ENCODE measurements at regions not wholly inside any gene's neighbourhood (a gene's known extent, or its start where the extent isn't known, plus 50 kb on each side); places are given as distances from the start of the nearest gene placed in this dataset.
"Not testable (repeated sequence)": the region's sequence is repeated elsewhere in the genome, so short reads cannot be mapped to it uniquely, and the experiment has no call there.

DNA sequence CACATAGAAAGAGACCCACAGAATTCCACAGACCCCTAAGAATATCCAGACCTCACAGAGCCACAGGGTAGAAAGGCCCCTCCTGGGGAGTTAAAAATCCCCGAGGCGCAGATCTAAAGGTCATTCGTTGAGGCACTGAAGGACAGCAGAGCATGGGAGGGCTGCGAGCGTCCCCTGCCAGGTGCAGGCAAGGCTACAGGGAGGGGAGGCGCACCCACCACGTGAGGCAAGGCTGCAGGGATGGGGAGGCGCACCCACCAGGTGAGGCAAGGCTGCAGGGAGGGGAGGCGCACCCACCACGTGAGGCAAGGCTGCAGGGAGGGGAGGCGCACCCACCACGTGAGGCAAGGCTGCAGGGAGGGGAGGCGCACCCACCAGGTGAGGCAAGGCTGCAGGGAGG is 785.6 kb upstream of the FRG1 start:
- H3K9me3 Mint-ChIP-seq; H3K4me1 Mint-ChIP-seq; DNase-seq; H3K4me3 Mint-ChIP-seq; intact Hi-C loops (cut with micrococcal nuclease); H3K27ac Mint-ChIP-seq; H3K27me3 Mint-ChIP-seq; H3K36me3 Mint-ChIP-seq (ENCODE audit: low read depth): not testable (repeated sequence)

GRCh38 chr4:189162073-189162789 is 778.4 kb upstream of the FRG1 start:
- Mint-ChIP-seq H3K4me3 (no peak overlapping the region), H3K9me3 (no peaks in the 10 kb centered on the region), H3K4me1 (no peaks in the 10 kb centered on the region), H3K36me3 (ENCODE audit: low read depth) (no peaks in the 10 kb centered on the region), H3K27me3 (no peaks in the 10 kb centered on the region), H3K27ac (no peak overlapping the region)
- no peak for DNase-seq
- intact Hi-C loops (cut with micrococcal nuclease), result no loop called here

DNA sequence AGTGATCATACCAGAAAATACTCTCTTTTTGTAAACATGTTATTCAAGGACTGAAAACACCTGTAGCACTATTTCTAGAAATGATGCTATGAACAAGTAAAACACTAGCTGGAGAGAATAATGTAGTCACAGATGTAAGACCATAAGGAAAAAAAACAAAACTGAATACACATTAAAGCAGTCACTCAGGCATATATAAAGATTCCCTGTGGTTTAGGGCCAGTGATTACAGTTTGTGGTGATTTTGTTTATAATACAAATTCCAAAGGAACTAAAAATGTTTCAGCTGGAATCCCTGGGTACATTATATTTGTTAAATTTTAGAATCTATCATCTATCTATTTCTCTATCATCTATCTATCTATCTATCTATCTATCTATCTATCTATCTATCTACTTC is 777.8 kb upstream of the FRG1 start:
- H3K27me3 Mint-ChIP-seq, result no peaks in the 10 kb centered on the region
- H3K4me1 Mint-ChIP-seq, result no peaks in the 10 kb centered on the region
- H3K4me3 Mint-ChIP-seq, result no peak overlapping the region
- H3K27ac Mint-ChIP-seq, result no peak overlapping the region
- no peak for DNase-seq
- no peaks in the 10 kb centered on the region for H3K9me3 Mint-ChIP-seq
- intact Hi-C loops (cut with micrococcal nuclease), result no loop called here
- H3K36me3 Mint-ChIP-seq (ENCODE audit: low read depth), result no peaks in the 10 kb centered on the region

DNA sequence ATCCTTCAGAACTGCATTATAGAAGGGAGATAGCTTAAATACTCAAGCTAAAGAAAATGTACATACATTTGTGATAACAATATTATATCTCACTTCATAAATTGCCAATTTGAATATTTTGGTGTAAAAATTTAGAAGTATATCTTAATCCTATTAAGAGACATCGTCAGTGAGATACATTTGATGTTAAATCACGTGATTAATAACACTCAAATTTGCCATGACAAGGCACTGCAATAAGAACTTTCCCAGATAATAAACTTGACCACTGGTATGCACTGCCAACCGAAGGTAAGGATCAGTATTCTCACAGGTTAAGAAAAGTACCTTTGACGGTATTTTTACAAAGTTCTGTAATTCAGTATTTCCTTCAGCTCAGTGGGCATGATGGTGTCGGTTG is 764.7 kb upstream of the FRG1 start:
- Mint-ChIP-seq H3K36me3 (ENCODE audit: low read depth) (no peaks in the 10 kb centered on the region), H3K27me3 (no peaks in the 10 kb centered on the region), H3K27ac (no peak overlapping the region), H3K4me1 (no peaks in the 10 kb centered on the region), H3K4me3 (no peak overlapping the region), H3K9me3 (no peaks in the 10 kb centered on the region)
- no peak for DNase-seq
- intact Hi-C loops (cut with micrococcal nuclease), result no loop called here

- H3K9me3 Mint-ChIP-seq, result no peaks in the 10 kb centered on the region
- no peaks in the 10 kb centered on the region for H3K4me1 Mint-ChIP-seq
Observed at GRCh38 chr4:189177130-189177529, 763.5 kb upstream of the FRG1 start.

GRCh38 chr4:189178125-189178746 is 762.4 kb upstream of the FRG1 start:
- Mint-ChIP-seq H3K4me1 (no peaks in the 10 kb centered on the region), H3K27me3 (no peaks in the 10 kb centered on the region), H3K36me3 (ENCODE audit: low read depth) (no peaks in the 10 kb centered on the region), H3K27ac (no peak overlapping the region), H3K4me3 (no peak overlapping the region), H3K9me3 (no peaks in the 10 kb centered on the region)
- intact Hi-C loops (cut with micrococcal nuclease), result no loop called here
- DNase-seq, result no peak

More at GRCh38 chr4:189177130-189177529, 763.5 kb upstream of the FRG1 start:
- intact Hi-C loops (cut with micrococcal nuclease), result no loop called here
- Mint-ChIP-seq H3K36me3 (ENCODE audit: low read depth) (no peaks in the 10 kb centered on the region), H3K4me3 (no peak overlapping the region), H3K27ac (no peak overlapping the region), H3K27me3 (no peaks in the 10 kb centered on the region)
- DNase-seq, result no peak

DNA sequence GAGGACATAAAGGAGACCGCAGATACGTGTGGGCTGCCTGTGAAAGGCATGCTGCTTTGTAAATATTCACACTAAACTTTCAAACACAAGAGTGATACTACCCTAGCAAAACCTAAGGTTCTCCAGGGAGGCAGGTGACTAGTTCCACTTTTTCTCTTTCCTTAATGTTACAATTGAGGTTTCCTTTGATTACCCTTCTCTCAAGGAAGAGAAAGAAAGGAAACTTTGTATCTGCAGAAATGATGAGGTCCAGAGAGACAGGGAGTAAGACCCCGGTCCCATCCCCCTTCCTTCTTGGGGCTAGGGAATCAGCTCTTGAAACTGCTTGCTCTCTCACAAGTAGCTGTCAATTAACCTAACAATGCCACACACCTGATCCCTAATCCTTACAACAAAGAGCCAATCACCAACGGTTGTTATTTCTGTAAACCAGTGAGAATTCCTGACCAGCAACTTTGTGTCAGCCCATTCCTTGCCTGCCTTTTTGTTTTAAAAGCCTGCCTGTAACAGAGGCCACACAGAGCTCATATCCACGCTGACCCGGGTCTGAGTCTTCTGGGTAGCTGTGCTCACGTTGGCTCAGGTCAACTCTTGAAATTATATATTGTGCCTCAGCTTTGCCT is 754.8 kb upstream of the FRG1 start:
- Mint-ChIP-seq H3K27me3 (no peaks in the 10 kb centered on the region), H3K36me3 (ENCODE audit: low read depth) (no peaks in the 10 kb centered on the region), H3K27ac (no peak overlapping the region), H3K9me3 (peaks cover 2% of the 10 kb centered on the region), H3K4me3 (no peak overlapping the region), H3K4me1 (no peaks in the 10 kb centered on the region)
- intact Hi-C loops (cut with micrococcal nuclease), result no loop called here
- DNase-seq, result no peak

GRCh38 chr4:189187531-189188052 is 753.1 kb upstream of the FRG1 start:
- Mint-ChIP-seq H3K4me1 (no peaks in the 10 kb centered on the region), H3K27me3 (no peaks in the 10 kb centered on the region), H3K27ac (no peak overlapping the region), H3K4me3 (no peak overlapping the region), H3K9me3 (peaks cover 12% of the 10 kb centered on the region), H3K36me3 (ENCODE audit: low read depth) (no peaks in the 10 kb centered on the region)
- intact Hi-C loops (cut with micrococcal nuclease), result no loop called here
- DNase-seq, result no peak

DNA sequence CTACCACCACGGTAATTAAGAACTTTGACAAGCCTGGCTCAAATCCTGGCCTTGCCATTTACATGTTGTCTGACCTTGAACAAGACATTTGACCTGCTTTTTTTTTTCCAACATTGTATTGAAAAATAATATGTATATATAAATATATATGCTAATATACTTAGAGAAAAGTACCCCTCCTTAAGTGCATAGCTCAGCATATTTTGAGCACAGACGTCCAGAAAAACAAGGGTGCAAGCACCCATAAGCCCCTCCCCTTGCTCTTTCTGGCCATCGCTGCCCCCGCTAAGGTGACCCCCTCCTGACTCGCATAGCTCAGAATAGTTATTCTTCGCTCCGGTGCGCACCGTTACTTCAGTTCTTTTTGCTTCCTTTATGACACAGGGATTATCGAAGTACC is 742.0 kb upstream of the FRG1 start:
- DNase-seq, result no peak
- Mint-ChIP-seq H3K9me3 (no peaks in the 10 kb centered on the region), H3K4me1 (peaks cover 4% of the 10 kb centered on the region), H3K27ac (no peak overlapping the region), H3K27me3 (no peaks in the 10 kb centered on the region), H3K4me3 (no peak overlapping the region), H3K36me3 (ENCODE audit: low read depth) (no peaks in the 10 kb centered on the region)
- intact Hi-C loops (cut with micrococcal nuclease), result no loop called here

- Mint-ChIP-seq H3K4me1 (peaks cover 4% of the 10 kb centered on the region), H3K4me3 (no peak overlapping the region), H3K9me3 (no peaks in the 10 kb centered on the region), H3K36me3 (ENCODE audit: low read depth) (no peaks in the 10 kb centered on the region), H3K27me3 (no peaks in the 10 kb centered on the region), H3K27ac (no peak overlapping the region)
- DNase-seq, result no peak
- intact Hi-C loops (cut with micrococcal nuclease), result no loop called here
Observed at GRCh38 chr4:189200353-189200752, 740.3 kb upstream of the FRG1 start.

DNA sequence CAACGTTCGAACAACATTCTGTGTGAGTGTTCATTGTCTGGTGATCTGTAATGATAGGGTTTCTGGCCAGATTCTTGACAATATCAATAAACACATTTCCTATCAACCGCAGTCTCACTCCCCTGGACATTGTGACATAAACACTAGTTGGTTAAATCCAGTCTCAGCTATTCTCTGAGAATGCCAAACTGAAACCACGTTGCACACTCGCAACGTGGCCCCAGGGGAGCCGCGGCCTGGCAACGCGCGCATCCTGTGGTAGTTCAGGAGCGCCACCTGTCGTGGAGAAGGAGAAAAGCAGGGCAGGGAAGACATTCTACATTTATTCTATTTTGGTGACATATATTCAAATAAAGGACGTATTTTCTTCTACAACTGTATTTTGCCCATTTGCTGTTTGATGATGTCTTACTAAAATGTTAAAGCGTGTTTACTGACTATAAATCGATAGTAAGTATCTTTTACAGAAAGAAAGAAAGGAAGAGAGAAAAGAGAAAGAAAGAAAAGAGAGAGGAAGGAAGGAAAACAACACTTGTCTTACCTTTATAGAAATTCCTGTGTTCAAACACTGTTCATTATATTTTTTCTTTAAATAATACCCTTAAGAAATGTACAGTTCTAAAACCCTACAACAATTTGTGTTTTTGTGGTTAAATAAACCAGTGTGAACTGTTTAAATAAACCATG is 738.3 kb upstream of the FRG1 start:
- peaks cover 4% of the 10 kb centered on the region for H3K4me1 Mint-ChIP-seq
- H3K27me3 Mint-ChIP-seq, result no peaks in the 10 kb centered on the region
- peak overlapping the region; percentile 20 for H3K27ac Mint-ChIP-seq
- intact Hi-C loops (cut with micrococcal nuclease), result no loop called here
- H3K9me3 Mint-ChIP-seq, result no peaks in the 10 kb centered on the region
- no peaks in the 10 kb centered on the region for H3K36me3 Mint-ChIP-seq (ENCODE audit: low read depth)
- H3K4me3 Mint-ChIP-seq, result peak overlapping the region; percentile 71
- DNase-seq, result peak; percentile 79

DNA sequence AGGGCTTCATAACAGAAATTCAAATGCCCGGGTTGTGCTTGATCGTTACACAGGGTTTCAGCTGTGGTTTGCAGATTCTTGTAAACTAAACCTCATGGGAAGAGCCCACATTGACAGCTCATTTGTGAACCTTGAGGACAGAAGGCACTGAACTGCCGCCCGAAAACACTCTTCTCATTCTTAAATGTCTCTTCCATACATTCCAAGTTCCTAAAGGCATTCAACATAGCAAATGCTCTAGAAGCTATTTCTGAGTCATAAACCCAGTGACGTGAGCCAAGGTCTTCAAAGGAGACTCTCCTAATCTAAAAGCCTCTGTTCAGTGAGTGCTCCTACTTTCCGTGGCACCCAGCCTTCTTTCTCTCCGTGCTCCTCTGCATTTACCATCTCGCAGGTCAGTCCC is 737.8 kb upstream of the FRG1 start:
- intact Hi-C loops (cut with micrococcal nuclease), result no loop called here
- no peaks in the 10 kb centered on the region for H3K9me3 Mint-ChIP-seq
- DNase-seq, result no peak

DNA sequence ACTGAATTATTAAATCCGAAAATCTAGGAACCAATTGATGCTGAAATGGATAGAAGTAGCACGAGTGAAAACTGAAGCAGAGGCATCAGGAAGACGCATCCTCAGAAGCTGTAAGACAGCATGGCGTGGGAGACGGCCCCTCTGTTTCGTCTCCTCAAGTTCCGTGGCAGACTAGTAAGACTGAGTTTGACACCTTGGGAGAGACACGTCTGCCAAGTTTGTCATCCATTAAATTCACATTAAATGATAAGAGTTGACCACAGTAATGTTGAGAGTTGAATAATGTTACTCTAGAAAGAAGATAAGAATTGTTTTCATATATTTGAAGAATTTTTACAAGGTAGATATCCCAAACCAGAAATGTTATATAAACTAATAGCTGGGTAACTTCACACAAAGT is 736.1 kb upstream of the FRG1 start:
- no peak for DNase-seq
- no peaks in the 10 kb centered on the region for H3K36me3 Mint-ChIP-seq (ENCODE audit: low read depth)
- H3K27me3 Mint-ChIP-seq, result no peaks in the 10 kb centered on the region
- H3K27ac Mint-ChIP-seq, result no peak overlapping the region
- H3K4me1 Mint-ChIP-seq, result peaks cover 4% of the 10 kb centered on the region
- intact Hi-C loops (cut with micrococcal nuclease), result no loop called here
- H3K4me3 Mint-ChIP-seq, result no peak overlapping the region
- H3K9me3 Mint-ChIP-seq, result no peaks in the 10 kb centered on the region

More for the DNA sequence above, 737.8 kb upstream of the FRG1 start:
- H3K27me3 Mint-ChIP-seq, result no peaks in the 10 kb centered on the region
- H3K4me1 Mint-ChIP-seq, result peaks cover 4% of the 10 kb centered on the region
- H3K27ac Mint-ChIP-seq, result no peak overlapping the region
- peak overlapping the region; percentile 10 for H3K4me3 Mint-ChIP-seq
- H3K36me3 Mint-ChIP-seq (ENCODE audit: low read depth), result no peaks in the 10 kb centered on the region

GRCh38 chr4:189206953-189207352 is 733.7 kb upstream of the FRG1 start:
- Mint-ChIP-seq H3K4me3 (no peak overlapping the region), H3K4me1 (peaks cover 4% of the 10 kb centered on the region), H3K27me3 (no peaks in the 10 kb centered on the region), H3K27ac (no peak overlapping the region), H3K36me3 (ENCODE audit: low read depth) (no peaks in the 10 kb centered on the region), H3K9me3 (no peaks in the 10 kb centered on the region)
- intact Hi-C loops (cut with micrococcal nuclease), result no loop called here
- no peak for DNase-seq

Data from activated CD4-positive, alpha-beta T cell treated with anti-CD3 and anti-CD28 coated beads, Interleukin-2, amount 10 ng/mL, durations not matched to agents 24 days and 14 days (primary cell).